ENCODE measurements at regions not wholly inside any gene's neighbourhood (a gene's known extent, or its start where the extent isn't known, plus 50 kb on each side); places are given as distances from the start of the nearest gene placed in this dataset.

DNA sequence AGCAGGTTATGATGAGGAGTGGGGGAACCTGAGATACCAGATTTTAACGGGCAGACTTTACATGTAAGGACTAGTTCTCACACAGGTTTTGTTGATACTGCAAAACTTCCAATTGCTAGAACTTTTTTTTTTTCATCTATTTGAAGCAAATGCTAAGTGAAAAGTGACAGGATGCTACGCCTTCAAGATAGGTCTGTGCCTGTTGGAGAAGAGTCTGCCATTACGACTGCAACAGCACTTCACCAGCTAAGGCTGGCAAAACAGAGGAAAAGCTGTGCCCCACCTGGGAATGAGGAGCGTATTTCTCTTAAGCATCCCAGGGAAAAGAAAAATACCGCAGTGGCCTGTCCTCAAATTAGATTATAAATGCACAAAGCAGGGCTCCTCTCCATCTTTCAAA lies 102.0 kb upstream of the CDH6 start:
- Histone ChIP-seq H3K27ac (no peak overlapping the region), H3K9me3 (ENCODE audit: low read depth) (no peaks in the 10 kb centered on the region), H3K4me1 (ENCODE audit: low read depth) (no peaks in the 10 kb centered on the region), H3K4me3 (no peak overlapping the region), H3K36me3 (no peaks in the 10 kb centered on the region), H3K27me3 (no peaks in the 10 kb centered on the region)
- TF ChIP-seq, protein P1, sequence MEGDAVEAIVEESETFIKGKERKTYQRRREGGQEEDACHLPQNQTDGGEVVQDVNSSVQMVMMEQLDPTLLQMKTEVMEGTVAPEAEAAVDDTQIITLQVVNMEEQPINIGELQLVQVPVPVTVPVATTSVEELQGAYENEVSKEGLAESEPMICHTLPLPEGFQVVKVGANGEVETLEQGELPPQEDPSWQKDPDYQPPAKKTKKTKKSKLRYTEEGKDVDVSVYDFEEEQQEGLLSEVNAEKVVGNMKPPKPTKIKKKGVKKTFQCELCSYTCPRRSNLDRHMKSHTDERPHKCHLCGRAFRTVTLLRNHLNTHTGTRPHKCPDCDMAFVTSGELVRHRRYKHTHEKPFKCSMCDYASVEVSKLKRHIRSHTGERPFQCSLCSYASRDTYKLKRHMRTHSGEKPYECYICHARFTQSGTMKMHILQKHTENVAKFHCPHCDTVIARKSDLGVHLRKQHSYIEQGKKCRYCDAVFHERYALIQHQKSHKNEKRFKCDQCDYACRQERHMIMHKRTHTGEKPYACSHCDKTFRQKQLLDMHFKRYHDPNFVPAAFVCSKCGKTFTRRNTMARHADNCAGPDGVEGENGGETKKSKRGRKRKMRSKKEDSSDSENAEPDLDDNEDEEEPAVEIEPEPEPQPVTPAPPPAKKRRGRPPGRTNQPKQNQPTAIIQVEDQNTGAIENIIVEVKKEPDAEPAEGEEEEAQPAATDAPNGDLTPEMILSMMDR (IDR thresholded peaks at IDR 0.05; ENCODE audit: low read depth, low read length) = no peak
- no peak for DNase-seq (ENCODE audit: low read depth in 1 of 2, low spot score in 1 of 2)

DNA sequence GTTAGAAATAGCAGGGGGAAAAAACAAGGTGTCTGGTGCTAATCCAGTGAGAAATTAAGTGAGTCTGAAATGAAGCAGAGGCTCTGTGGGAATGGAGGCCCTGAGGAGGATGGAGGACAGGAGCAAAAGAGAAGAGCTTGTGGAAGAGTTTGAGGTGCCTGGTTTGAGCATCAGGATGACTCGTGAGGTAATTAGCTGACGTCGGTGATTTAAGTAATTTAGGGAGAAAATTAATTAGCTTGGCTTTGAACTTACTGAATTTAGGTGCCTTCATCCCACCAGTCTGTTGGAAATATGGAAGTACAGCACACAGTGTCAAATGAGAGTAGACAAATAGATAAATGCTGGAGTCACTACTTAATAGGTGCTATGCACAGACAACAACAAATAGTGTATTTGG lies 103.0 kb upstream of the CDH6 start:
- TF ChIP-seq, protein P1 (IDR thresholded peaks at IDR 0.05; ENCODE audit: low read depth, low read length) = no peak
- no peaks in the 10 kb centered on the region for H3K4me1 ChIP-seq (ENCODE audit: low read depth)
- no peaks in the 10 kb centered on the region for H3K36me3 ChIP-seq
- H3K9me3 ChIP-seq (ENCODE audit: low read depth) = no peaks in the 10 kb centered on the region
- no peaks in the 10 kb centered on the region for H3K27me3 ChIP-seq
- H3K27ac ChIP-seq = no peak overlapping the region
- no peak overlapping the region for H3K4me3 ChIP-seq
- DNase-seq (ENCODE audit: low read depth in 1 of 2, low spot score in 1 of 2) = no peak

DNA sequence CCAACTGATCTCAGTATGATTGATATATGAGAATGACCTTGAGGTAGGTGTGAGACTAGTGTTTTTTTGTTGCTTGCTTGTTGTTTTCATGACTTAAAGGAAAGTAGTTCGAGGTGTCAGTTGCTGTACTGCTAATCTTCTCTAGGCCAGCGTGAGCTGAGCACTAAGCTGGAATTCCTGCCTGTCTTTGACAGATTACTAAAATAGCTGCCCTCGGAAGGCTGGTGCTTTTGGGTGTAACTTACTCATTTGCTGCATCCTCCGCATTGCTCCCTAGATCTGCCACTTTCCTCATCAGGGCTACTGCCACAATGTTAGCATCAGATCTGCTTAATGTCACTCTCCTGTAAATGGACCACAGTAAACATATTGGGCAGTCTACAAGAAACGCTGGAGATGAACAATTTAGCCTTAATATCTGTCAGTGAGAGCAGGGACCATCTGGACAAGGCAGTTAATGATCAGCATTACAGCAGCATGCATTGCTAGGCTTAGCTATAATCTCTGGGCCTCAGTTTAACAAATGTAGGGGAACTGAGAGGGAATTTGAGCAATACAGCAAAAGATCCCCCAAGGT lies 106.6 kb upstream of the CDH6 start:
- no peak overlapping the region for H3K27ac ChIP-seq
- peak in 1 of 2 donors; percentile 22 for DNase-seq (ENCODE audit: low read depth in 1 of 2, low spot score in 1 of 2)

DNA sequence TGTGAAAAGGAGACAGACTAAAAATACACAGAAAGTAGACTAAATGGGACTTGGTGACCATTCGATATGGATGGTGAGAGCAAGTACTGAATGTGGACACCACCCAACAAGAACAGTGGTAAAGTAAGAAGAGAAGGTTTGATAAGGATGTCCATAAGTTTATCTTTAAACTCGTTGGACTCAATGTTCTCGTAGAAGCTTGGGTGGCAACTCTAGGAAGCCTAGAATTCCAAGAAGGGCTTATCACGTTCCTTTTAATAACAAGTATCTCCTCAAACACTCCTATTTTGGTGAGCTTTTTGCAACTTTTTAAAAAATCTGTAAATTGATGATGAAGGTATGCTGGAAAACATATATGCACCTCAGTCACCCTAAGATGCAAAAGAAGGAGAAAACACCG lies 108.6 kb upstream of the CDH6 start:
- Histone ChIP-seq H3K4me3 (no peak overlapping the region), H3K4me1 (ENCODE audit: low read depth) (no peaks in the 10 kb centered on the region), H3K27ac (no peak overlapping the region), H3K27me3 (no peaks in the 10 kb centered on the region), H3K9me3 (ENCODE audit: low read depth) (no peaks in the 10 kb centered on the region), H3K36me3 (no peaks in the 10 kb centered on the region)
- TF ChIP-seq, protein P1 (IDR thresholded peaks at IDR 0.05; ENCODE audit: low read depth, low read length) = no peak
- DNase-seq (ENCODE audit: low read depth in 1 of 2, low spot score in 1 of 2) = no peak

More for the DNA sequence above, 106.6 kb upstream of the CDH6 start:
- Histone ChIP-seq H3K9me3 (ENCODE audit: low read depth) (no peaks in the 10 kb centered on the region), H3K27me3 (no peaks in the 10 kb centered on the region), H3K4me3 (no peak overlapping the region), H3K36me3 (no peaks in the 10 kb centered on the region), H3K4me1 (ENCODE audit: low read depth) (no peaks in the 10 kb centered on the region)
- TF ChIP-seq, protein P1 (IDR thresholded peaks at IDR 0.05; ENCODE audit: low read depth, low read length) = no peak

DNA sequence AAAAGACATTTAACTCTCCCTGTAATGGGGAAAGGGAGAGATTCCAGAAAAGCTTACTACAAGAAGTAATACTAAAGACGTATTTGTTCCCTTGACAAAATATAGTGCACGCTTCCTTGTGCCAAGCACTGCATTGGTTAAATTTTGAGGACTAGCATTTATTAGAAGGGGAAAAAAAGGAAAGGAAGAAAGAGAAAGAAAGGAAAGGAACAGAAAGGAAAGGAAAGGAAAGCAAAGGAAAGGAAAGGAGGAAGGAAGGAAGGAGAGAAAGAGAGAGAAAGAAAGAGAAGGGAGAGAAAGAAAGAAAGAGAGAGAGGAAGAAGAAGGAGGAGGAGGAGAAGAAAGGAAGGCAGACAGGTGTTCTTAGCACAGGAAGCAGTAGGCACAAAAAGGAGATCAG lies 110.1 kb upstream of the CDH6 start:
- no peak overlapping the region for H3K27ac ChIP-seq

More for the DNA sequence above, 110.1 kb upstream of the CDH6 start:
- Histone ChIP-seq H3K9me3 (ENCODE audit: low read depth) (no peaks in the 10 kb centered on the region), H3K4me3 (no peak overlapping the region), H3K4me1 (ENCODE audit: low read depth) (no peaks in the 10 kb centered on the region), H3K36me3 (no peaks in the 10 kb centered on the region), H3K27me3 (no peaks in the 10 kb centered on the region)
- TF ChIP-seq, protein P1 (IDR thresholded peaks at IDR 0.05; ENCODE audit: low read depth, low read length) = no peak
- no peak for DNase-seq (ENCODE audit: low read depth in 1 of 2, low spot score in 1 of 2)

Measured in cardiac muscle cell (in vitro differentiated cells and primary cell).